ENCODE measurements at regions not wholly inside any gene's neighbourhood (a gene's known extent, or its start where the extent isn't known, plus 50 kb on each side); places are given as distances from the start of the nearest gene placed in this dataset.

DNA sequence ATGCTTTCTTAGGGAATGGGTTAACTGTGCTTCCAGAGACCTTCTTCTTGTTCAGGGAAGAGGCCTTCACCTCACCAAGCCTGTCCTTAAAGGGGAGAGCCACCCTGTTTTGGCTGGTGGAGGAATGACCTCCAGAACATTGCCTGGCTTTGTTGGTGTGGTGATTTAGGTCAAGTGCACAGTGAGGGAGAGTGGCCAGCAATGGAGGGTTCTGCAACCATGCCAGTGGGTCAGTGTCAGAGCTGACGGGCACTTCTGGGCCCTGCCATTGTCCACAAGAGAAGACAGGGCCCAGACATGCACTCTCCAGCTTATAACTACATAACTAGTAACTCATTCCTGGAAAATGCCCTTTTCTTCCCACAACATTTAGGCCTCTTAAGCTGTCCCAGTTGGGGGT, 238.5 kb upstream of the AKR1E2 start:
- Histone ChIP-seq H3K27me3 (ENCODE audit: insufficient read depth, low read length) (no peaks in the 10 kb centered on the region), H2AFZ (ENCODE audit: low read length) (no peak overlapping the region), H4K8ac (replicated peaks; ENCODE audit: insufficient read length, low read depth, low read length) (no peak overlapping the region), H3K56ac (ENCODE audit: insufficient read length, low read depth, low read length) (no peak overlapping the region), H3K4me2 (ENCODE audit: insufficient read depth, insufficient read length, low read length) (no peak overlapping the region), H3K23ac (ENCODE audit: insufficient read length, low read depth, low read length) (no peak overlapping the region), H2AK5ac (ENCODE audit: insufficient read length, low read length) (no peak overlapping the region), H3K79me1 (ENCODE audit: insufficient read depth, low read depth, low read length, poor library complexity, severe bottlenecking) (no peaks in the 10 kb centered on the region), H3K79me2 (ENCODE audit: insufficient read depth, low read length) (no peaks in the 10 kb centered on the region), H3K18ac (ENCODE audit: insufficient read length, low read depth, low read length) (no peak overlapping the region), H3K9ac (ENCODE audit: extremely low read depth, insufficient read length, low read length) (no peak overlapping the region), H3K4me1 (ENCODE audit: insufficient read depth, low read length) (no peaks in the 10 kb centered on the region), H3K23me2 (ENCODE audit: insufficient read length, low read depth, low read length, poor library complexity, severe bottlenecking) (no peaks in the 10 kb centered on the region), H2BK120ac (ENCODE audit: low read depth, low read length, poor library complexity, severe bottlenecking) (no peak overlapping the region), H2BK5ac (ENCODE audit: insufficient read length, low read length) (no peak overlapping the region), H3K9me3 (ENCODE audit: control insufficient read depth, low read depth, low read length) (no peaks in the 10 kb centered on the region), H3K14ac (ENCODE audit: insufficient read depth, low read length) (no peak overlapping the region), H3T11ph (ENCODE audit: low read length) (no peak overlapping the region), H2BK20ac (ENCODE audit: low read depth, low read length, poor library complexity, severe bottlenecking) (no peak overlapping the region), H4K5ac (ENCODE audit: insufficient read length, low read depth, low read length) (no peak overlapping the region), H4K91ac (ENCODE audit: insufficient read length, low read depth, low read length) (no peak overlapping the region), H3K27ac (ENCODE audit: insufficient read length, low read depth, low read length) (no peak overlapping the region), H2BK15ac (ENCODE audit: low read depth, low read length) (no peak overlapping the region), H3K4ac (ENCODE audit: low read depth, low read length) (no peak overlapping the region), H4K20me1 (ENCODE audit: control insufficient read depth, insufficient read depth, insufficient read length) (no peaks in the 10 kb centered on the region), H2BK12ac (ENCODE audit: insufficient read length, low read depth, low read length) (no peak overlapping the region)
- H3K4me3 Mint-ChIP-seq = no peak overlapping the region
- DNase-seq = no peak
- H3K36me3 Mint-ChIP-seq (ENCODE audit: insufficient read depth in 1 of 3, low read depth in 3 of 3) = no peaks in the 10 kb centered on the region; a peak in 1 of 7 replicates
- no peaks in the 10 kb centered on the region for H3K9me3 Mint-ChIP-seq
- no peak overlapping the region for H3K27ac Mint-ChIP-seq
- H3K27me3 Mint-ChIP-seq (ENCODE audit: low read depth) = no peaks in the 10 kb centered on the region
- no peaks in the 10 kb centered on the region for H3K4me1 Mint-ChIP-seq
- TF ChIP-seq, protein P1, sequence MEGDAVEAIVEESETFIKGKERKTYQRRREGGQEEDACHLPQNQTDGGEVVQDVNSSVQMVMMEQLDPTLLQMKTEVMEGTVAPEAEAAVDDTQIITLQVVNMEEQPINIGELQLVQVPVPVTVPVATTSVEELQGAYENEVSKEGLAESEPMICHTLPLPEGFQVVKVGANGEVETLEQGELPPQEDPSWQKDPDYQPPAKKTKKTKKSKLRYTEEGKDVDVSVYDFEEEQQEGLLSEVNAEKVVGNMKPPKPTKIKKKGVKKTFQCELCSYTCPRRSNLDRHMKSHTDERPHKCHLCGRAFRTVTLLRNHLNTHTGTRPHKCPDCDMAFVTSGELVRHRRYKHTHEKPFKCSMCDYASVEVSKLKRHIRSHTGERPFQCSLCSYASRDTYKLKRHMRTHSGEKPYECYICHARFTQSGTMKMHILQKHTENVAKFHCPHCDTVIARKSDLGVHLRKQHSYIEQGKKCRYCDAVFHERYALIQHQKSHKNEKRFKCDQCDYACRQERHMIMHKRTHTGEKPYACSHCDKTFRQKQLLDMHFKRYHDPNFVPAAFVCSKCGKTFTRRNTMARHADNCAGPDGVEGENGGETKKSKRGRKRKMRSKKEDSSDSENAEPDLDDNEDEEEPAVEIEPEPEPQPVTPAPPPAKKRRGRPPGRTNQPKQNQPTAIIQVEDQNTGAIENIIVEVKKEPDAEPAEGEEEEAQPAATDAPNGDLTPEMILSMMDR (conservative IDR thresholded peaks at IDR 0.05) = no peak
- WGBS (ENCODE audit: extremely low coverage, insufficient read length, low lambda C conversion rate) = no CpG with 5 or more reads among the region's 1 CpG
